GM12891 (cell line): ENCODE measurements at regions not wholly inside any gene's neighbourhood (a gene's known extent, or its start where the extent isn't known, plus 50 kb on each side); places are given as distances from the start of the nearest gene placed in this dataset.

Source experiments
- PAX5 ChIP-seq: IDR thresholded peaks from 2 replicates; pipeline ENCODE4 v1.6.1; 2011; ENCODE audit warnings: low read length, moderate library complexity, mild to moderate bottlenecking; ENCODE audit not compliant: insufficient read depth, severe bottlenecking
- POLR2A ChIP-seq: IDR thresholded peaks from 2 replicates; pipeline ENCODE4 v1.6.1; 2011; ENCODE audit warnings: low read depth, low read length, control low read depth
- POLR2AphosphoS5 ChIP-seq: IDR thresholded peaks from 2 replicates; pipeline ENCODE4 v1.6.1; 2011; ENCODE audit warnings: low read depth, low read length, control low read depth
- POU2F2 ChIP-seq: IDR thresholded peaks from 2 replicates; pipeline ENCODE4 v1.6.1; 2011; ENCODE audit warnings: low read depth, mild to moderate bottlenecking, control low read depth, low read length, moderate library complexity
- SPI1 ChIP-seq: IDR thresholded peaks from 2 replicates; pipeline ENCODE4 v1.6.1; 2011; ENCODE audit warnings: low read depth, low read length, control low read depth
- TAF1 ChIP-seq: IDR thresholded peaks from 2 replicates; pipeline ENCODE4 v1.6.1; 2011; ENCODE audit warnings: low read depth, low read length, control low read depth

DNA sequence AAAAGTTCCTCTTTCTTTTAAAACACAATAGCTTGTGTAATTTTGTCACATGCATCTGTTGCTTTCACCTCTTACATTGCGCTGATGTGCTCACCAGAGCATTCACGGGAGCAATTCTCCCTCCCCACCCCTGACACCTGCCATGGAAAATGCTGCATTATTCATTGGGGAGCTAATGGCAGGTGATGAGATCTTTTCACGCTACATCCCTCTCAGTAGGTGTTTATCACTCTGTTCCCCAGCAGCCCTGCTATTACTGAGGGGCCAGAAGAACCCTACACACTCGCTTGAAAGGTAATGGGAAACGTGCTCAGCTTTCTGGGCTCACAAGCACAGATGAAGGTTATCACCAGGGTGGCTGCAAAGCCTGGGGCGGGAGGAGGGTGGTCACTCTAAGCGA is 398.0 kb downstream of the PSAT1 start:
- TF ChIP-seq TAF1 (no peak), POLR2AphosphoS5 (no peak), POLR2A (no peak), SPI1 (no peak), PAX5 (no peak), POU2F2 (no peak)
